ENCODE measurements at regions not wholly inside any gene's neighbourhood (a gene's known extent, or its start where the extent isn't known, plus 50 kb on each side); places are given as distances from the start of the nearest gene placed in this dataset.
A peak's percentile ranks its signal among the peaks of the same experiment; 100 is the strongest.

- H3K27me3 Mint-ChIP-seq = no peaks in the 10 kb centered on the region
- H3K9me3 Mint-ChIP-seq = peaks cover 0 to 2% (median 0%) of the 10 kb centered on the region in 3 donors
- no peak overlapping the region for H3K4me3 Mint-ChIP-seq
- no peak overlapping the region for H3K27ac Mint-ChIP-seq
- no peaks in the 10 kb centered on the region for H3K36me3 Mint-ChIP-seq
- H3K4me1 Mint-ChIP-seq = no peaks in the 10 kb centered on the region
Observed at GRCh38 chr5:119897537-119898370, 268.4 kb downstream of the FAM170A start.

GRCh38 chr5:119899981-119900380 is 270.6 kb downstream of the FAM170A start:
- Mint-ChIP-seq H3K36me3 (no peaks in the 10 kb centered on the region), H3K4me3 (no peak overlapping the region), H3K9me3 (peaks cover 0 to 6% (median 0%) of the 10 kb centered on the region in 3 donors), H3K27me3 (no peaks in the 10 kb centered on the region), H3K4me1 (no peaks in the 10 kb centered on the region), H3K27ac (no peak overlapping the region)

- no peak overlapping the region for H3K4me3 Mint-ChIP-seq
- H3K27me3 Mint-ChIP-seq = no peaks in the 10 kb centered on the region
- H3K27ac Mint-ChIP-seq = no peak overlapping the region
- H3K4me1 Mint-ChIP-seq = no peaks in the 10 kb centered on the region
- no peaks in the 10 kb centered on the region for H3K36me3 Mint-ChIP-seq
- peaks cover 0 to 6% (median 0%) of the 10 kb centered on the region in 3 donors for H3K9me3 Mint-ChIP-seq
Observed at GRCh38 chr5:119902593-119902992, 273.2 kb downstream of the FAM170A start.

GRCh38 chr5:119913425-119913824 is 284.1 kb downstream of the FAM170A start:
- H3K4me1 Mint-ChIP-seq = no peaks in the 10 kb centered on the region
- H3K27ac Mint-ChIP-seq = no peak overlapping the region
- no peak overlapping the region for H3K4me3 Mint-ChIP-seq
- no peaks in the 10 kb centered on the region for H3K9me3 Mint-ChIP-seq
- no peaks in the 10 kb centered on the region for H3K27me3 Mint-ChIP-seq
- no peaks in the 10 kb centered on the region for H3K36me3 Mint-ChIP-seq

- H3K27me3 Mint-ChIP-seq = no peaks in the 10 kb centered on the region
Observed at GRCh38 chr5:119919279-119919678, 289.9 kb downstream of the FAM170A start.

GRCh38 chr5:119926301-119926700 is 296.9 kb downstream of the FAM170A start:
- no peak overlapping the region for H3K27ac Mint-ChIP-seq
- no peak overlapping the region for H3K4me3 Mint-ChIP-seq
- no peaks in the 10 kb centered on the region for H3K4me1 Mint-ChIP-seq
- H3K36me3 Mint-ChIP-seq = no peaks in the 10 kb centered on the region
- H3K9me3 Mint-ChIP-seq = peaks cover 0 to 7% (median 0%) of the 10 kb centered on the region in 3 donors
- H3K27me3 Mint-ChIP-seq = no peaks in the 10 kb centered on the region

More at GRCh38 chr5:119919279-119919678, 289.9 kb downstream of the FAM170A start:
- no peak overlapping the region for H3K4me3 Mint-ChIP-seq
- no peaks in the 10 kb centered on the region for H3K36me3 Mint-ChIP-seq
- no peaks in the 10 kb centered on the region for H3K9me3 Mint-ChIP-seq
- H3K4me1 Mint-ChIP-seq = no peaks in the 10 kb centered on the region
- H3K27ac Mint-ChIP-seq = no peak overlapping the region

- Mint-ChIP-seq H3K4me3 (peak overlapping the region in 1 of 4 donors; percentile 42), H3K4me1 (no peaks in the 10 kb centered on the region), H3K27ac (no peak overlapping the region), H3K36me3 (no peaks in the 10 kb centered on the region), H3K9me3 (peaks cover 0 to 7% (median 0%) of the 10 kb centered on the region in 3 donors), H3K27me3 (no peaks in the 10 kb centered on the region)
Observed at GRCh38 chr5:119928974-119929373, 299.6 kb downstream of the FAM170A start.

GRCh38 chr5:119930490-119930889 is 301.1 kb downstream of the FAM170A start:
- H3K4me3 Mint-ChIP-seq = no peak overlapping the region
- peaks cover 0 to 7% (median 0%) of the 10 kb centered on the region in 3 donors for H3K9me3 Mint-ChIP-seq
- H3K4me1 Mint-ChIP-seq = no peaks in the 10 kb centered on the region
- no peaks in the 10 kb centered on the region for H3K27me3 Mint-ChIP-seq
- H3K27ac Mint-ChIP-seq = no peak overlapping the region
- H3K36me3 Mint-ChIP-seq = no peaks in the 10 kb centered on the region

GRCh38 chr5:119943148-119943547 is 313.8 kb downstream of the FAM170A start:
- Mint-ChIP-seq H3K4me1 (no peaks in the 10 kb centered on the region), H3K9me3 (peaks cover 0 to 9% (median 2%) of the 10 kb centered on the region in 3 donors), H3K27me3 (no peaks in the 10 kb centered on the region), H3K27ac (no peak overlapping the region), H3K36me3 (no peaks in the 10 kb centered on the region), H3K4me3 (no peak overlapping the region)

GRCh38 chr5:119945691-119946090 is 316.3 kb downstream of the FAM170A start:
- Mint-ChIP-seq H3K36me3 (no peaks in the 10 kb centered on the region), H3K4me3 (no peak overlapping the region), H3K27ac (no peak overlapping the region), H3K27me3 (no peaks in the 10 kb centered on the region), H3K4me1 (no peaks in the 10 kb centered on the region), H3K9me3 (peaks cover 0 to 6% (median 0%) of the 10 kb centered on the region in 3 donors)

- H3K4me3 Mint-ChIP-seq = no peak overlapping the region
- no peaks in the 10 kb centered on the region for H3K36me3 Mint-ChIP-seq
- H3K27ac Mint-ChIP-seq = no peak overlapping the region
- H3K4me1 Mint-ChIP-seq = no peaks in the 10 kb centered on the region
- no peaks in the 10 kb centered on the region for H3K27me3 Mint-ChIP-seq
- H3K9me3 Mint-ChIP-seq = peaks cover 0 to 6% (median 0%) of the 10 kb centered on the region in 3 donors
Observed at GRCh38 chr5:119948162-119948561, 318.8 kb downstream of the FAM170A start.

- no peaks in the 10 kb centered on the region for H3K4me1 Mint-ChIP-seq
- H3K36me3 Mint-ChIP-seq = no peaks in the 10 kb centered on the region
- H3K4me3 Mint-ChIP-seq = no peak overlapping the region
- H3K27me3 Mint-ChIP-seq = no peaks in the 10 kb centered on the region
- H3K27ac Mint-ChIP-seq = no peak overlapping the region
- H3K9me3 Mint-ChIP-seq = peaks cover 0 to 6% (median 0%) of the 10 kb centered on the region in 3 donors
Observed at GRCh38 chr5:119949426-119949999, 320.2 kb downstream of the FAM170A start.

- Mint-ChIP-seq H3K27ac (no peak overlapping the region), H3K27me3 (no peaks in the 10 kb centered on the region), H3K4me3 (no peak overlapping the region), H3K4me1 (no peaks in the 10 kb centered on the region), H3K9me3 (peaks cover 0 to 12% (median 2%) of the 10 kb centered on the region in 3 donors), H3K36me3 (no peaks in the 10 kb centered on the region)
Observed at GRCh38 chr5:119951330-119951934, 322.1 kb downstream of the FAM170A start.

GRCh38 chr5:119953474-119953873 is 324.1 kb downstream of the FAM170A start:
- no peaks in the 10 kb centered on the region for H3K36me3 Mint-ChIP-seq
- H3K9me3 Mint-ChIP-seq = peaks cover 0 to 6% (median 2%) of the 10 kb centered on the region in 3 donors
- no peaks in the 10 kb centered on the region for H3K27me3 Mint-ChIP-seq
- H3K4me3 Mint-ChIP-seq = no peak overlapping the region
- H3K4me1 Mint-ChIP-seq = no peaks in the 10 kb centered on the region
- H3K27ac Mint-ChIP-seq = no peak overlapping the region

- no peaks in the 10 kb centered on the region for H3K27me3 Mint-ChIP-seq
- H3K9me3 Mint-ChIP-seq = peaks cover 0 to 6% (median 2%) of the 10 kb centered on the region in 3 donors
- H3K4me1 Mint-ChIP-seq = no peaks in the 10 kb centered on the region
- H3K4me3 Mint-ChIP-seq = no peak overlapping the region
- no peaks in the 10 kb centered on the region for H3K36me3 Mint-ChIP-seq
- H3K27ac Mint-ChIP-seq = no peak overlapping the region
Observed at GRCh38 chr5:119954106-119954505, 324.7 kb downstream of the FAM170A start.
